ENCODE measurements at regions not wholly inside any gene's neighbourhood (a gene's known extent, or its start where the extent isn't known, plus 50 kb on each side); places are given as distances from the start of the nearest gene placed in this dataset.

- H3K27ac Mint-ChIP-seq, result no peak overlapping the region
- H3K27me3 Mint-ChIP-seq, result peaks cover 20% of the 10 kb centered on the region
- H3K4me1 Mint-ChIP-seq, result peaks cover 0 to 4% (median 0%) of the 10 kb centered on the region in 3 donors
- no peak overlapping the region for H3K4me3 Mint-ChIP-seq
- no peaks in the 10 kb centered on the region for H3K36me3 Mint-ChIP-seq
- H3K9me3 Mint-ChIP-seq, result no peaks in the 10 kb centered on the region
Measured at GRCh38 chr21:35411434-35411833, 362.3 kb upstream of the RUNX1 start.

- Mint-ChIP-seq H3K4me3 (no peak overlapping the region), H3K27ac (no peak overlapping the region), H3K36me3 (no peaks in the 10 kb centered on the region), H3K9me3 (no peaks in the 10 kb centered on the region), H3K4me1 (peaks cover 0 to 4% (median 0%) of the 10 kb centered on the region in 3 donors), H3K27me3 (peaks cover 24% of the 10 kb centered on the region)
Measured at GRCh38 chr21:35410656-35411055, 361.6 kb upstream of the RUNX1 start.

DNA sequence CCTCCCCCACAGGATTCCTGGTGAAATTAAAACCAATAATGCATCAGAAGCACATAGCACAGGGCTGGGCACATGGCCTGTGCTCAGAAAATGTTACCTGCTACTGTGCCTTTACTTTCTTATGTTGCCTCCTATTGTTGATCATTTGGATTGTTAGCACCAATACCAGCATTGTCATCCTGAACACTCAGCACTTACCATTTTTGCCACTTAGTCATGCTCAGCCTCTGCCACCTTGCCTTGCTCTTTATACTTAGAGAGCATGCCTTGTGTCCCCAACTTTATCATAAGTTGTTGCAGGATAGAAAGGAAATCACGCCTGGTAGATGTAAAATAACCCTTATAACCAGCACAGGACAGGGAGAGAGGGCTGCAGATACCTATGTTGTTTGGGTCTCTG is 361.0 kb upstream of the RUNX1 start:
- H3K27me3 Mint-ChIP-seq, result peaks cover 24% of the 10 kb centered on the region
- no peaks in the 10 kb centered on the region for H3K9me3 Mint-ChIP-seq
- H3K27ac Mint-ChIP-seq, result no peak overlapping the region
- H3K4me1 Mint-ChIP-seq, result peaks cover 0 to 4% (median 0%) of the 10 kb centered on the region in 3 donors
- no peaks in the 10 kb centered on the region for H3K36me3 Mint-ChIP-seq
- H3K4me3 Mint-ChIP-seq, result no peak overlapping the region

- Mint-ChIP-seq H3K4me1 (peaks cover 0 to 4% (median 0%) of the 10 kb centered on the region in 3 donors), H3K4me3 (peak overlapping the region in 2 of 4 donors; percentile 27 to 28), H3K27me3 (peaks cover 20% of the 10 kb centered on the region), H3K36me3 (peaks cover 1% of the 10 kb centered on the region), H3K27ac (no peak overlapping the region), H3K9me3 (no peaks in the 10 kb centered on the region)
Measured at GRCh38 chr21:35408401-35408800, 359.3 kb upstream of the RUNX1 start.

DNA sequence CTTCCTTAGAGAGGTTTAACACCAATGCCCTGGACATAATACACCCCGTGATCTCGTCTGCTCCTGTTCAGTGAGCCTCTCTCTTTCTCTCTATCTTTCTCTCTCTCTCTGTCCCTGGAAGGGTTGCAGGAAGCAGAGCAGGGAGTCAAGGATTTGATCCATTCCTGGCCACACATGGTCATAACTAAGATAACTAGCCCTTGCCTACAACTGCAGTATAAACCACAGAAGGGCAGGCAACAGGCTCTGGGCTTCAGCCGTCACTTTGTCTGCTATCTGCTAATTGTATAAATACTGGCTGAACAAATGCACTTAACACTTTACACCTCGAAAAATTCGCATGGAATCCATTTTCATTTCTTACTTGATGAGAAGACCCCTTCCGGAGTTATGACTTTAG is 357.5 kb upstream of the RUNX1 start:
- Mint-ChIP-seq H3K27me3 (peaks cover 15% of the 10 kb centered on the region), H3K9me3 (no peaks in the 10 kb centered on the region), H3K4me1 (peaks cover 0 to 4% (median 0%) of the 10 kb centered on the region in 3 donors), H3K27ac (no peak overlapping the region), H3K4me3 (no peak overlapping the region), H3K36me3 (peaks cover 1% of the 10 kb centered on the region)

- Mint-ChIP-seq H3K4me1 (peaks cover 0 to 4% (median 0%) of the 10 kb centered on the region in 3 donors), H3K36me3 (peaks cover 1% of the 10 kb centered on the region), H3K27me3 (peaks cover 13% of the 10 kb centered on the region), H3K4me3 (no peak overlapping the region), H3K27ac (no peak overlapping the region), H3K9me3 (no peaks in the 10 kb centered on the region)
Measured at GRCh38 chr21:35405981-35406380, 356.9 kb upstream of the RUNX1 start.

DNA sequence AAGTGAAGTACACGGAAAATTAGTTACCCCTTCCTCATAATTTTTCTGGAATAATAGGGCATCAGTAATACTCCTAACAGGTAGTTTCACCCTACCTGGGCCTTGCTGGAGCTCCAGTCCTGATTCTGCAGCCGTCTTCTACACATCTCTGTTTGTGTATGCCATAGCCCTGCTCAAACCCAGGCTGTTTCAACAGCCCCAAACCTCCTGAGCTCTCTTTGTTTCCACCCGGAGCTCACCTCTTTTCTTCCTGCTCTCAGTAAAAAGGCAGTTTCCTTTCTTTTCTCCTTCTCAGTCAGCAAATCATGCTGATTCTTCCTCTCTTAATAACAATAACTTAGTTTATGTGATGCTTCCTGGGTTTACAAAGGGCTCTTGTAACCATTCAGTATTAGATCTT is 355.1 kb upstream of the RUNX1 start:
- no peak overlapping the region for H3K4me3 Mint-ChIP-seq
- peaks cover 1% of the 10 kb centered on the region for H3K36me3 Mint-ChIP-seq
- peak overlapping the region in 1 of 3 donors; percentile 71 for H3K27ac Mint-ChIP-seq
- H3K9me3 Mint-ChIP-seq, result no peaks in the 10 kb centered on the region
- peaks cover 6 to 7% (median 6%) of the 10 kb centered on the region in 3 donors for H3K4me1 Mint-ChIP-seq
- H3K27me3 Mint-ChIP-seq, result peaks cover 13% of the 10 kb centered on the region

GRCh38 chr21:35402061-35402460 is 353.0 kb upstream of the RUNX1 start:
- Mint-ChIP-seq H3K4me1 (peaks cover 6 to 10% (median 7%) of the 10 kb centered on the region in 3 donors), H3K36me3 (peaks cover 1% of the 10 kb centered on the region), H3K27ac (no peak overlapping the region), H3K4me3 (no peak overlapping the region), H3K9me3 (no peaks in the 10 kb centered on the region), H3K27me3 (peaks cover 11% of the 10 kb centered on the region)

GRCh38 chr21:35401476-35401875 is 352.4 kb upstream of the RUNX1 start:
- Mint-ChIP-seq H3K27me3 (peaks cover 10% of the 10 kb centered on the region), H3K36me3 (peaks cover 1% of the 10 kb centered on the region), H3K9me3 (no peaks in the 10 kb centered on the region), H3K4me1 (peaks cover 6 to 10% (median 7%) of the 10 kb centered on the region in 3 donors), H3K27ac (no peak overlapping the region), H3K4me3 (no peak overlapping the region)

GRCh38 chr21:35400233-35400939 is 351.3 kb upstream of the RUNX1 start:
- Mint-ChIP-seq H3K4me1 (peaks cover 6 to 10% (median 7%) of the 10 kb centered on the region in 3 donors), H3K4me3 (peak overlapping the region in 2 of 4 donors; percentile 14 to 46), H3K36me3 (peaks cover 1% of the 10 kb centered on the region), H3K27ac (no peak overlapping the region), H3K27me3 (peaks cover 4% of the 10 kb centered on the region), H3K9me3 (no peaks in the 10 kb centered on the region)

DNA sequence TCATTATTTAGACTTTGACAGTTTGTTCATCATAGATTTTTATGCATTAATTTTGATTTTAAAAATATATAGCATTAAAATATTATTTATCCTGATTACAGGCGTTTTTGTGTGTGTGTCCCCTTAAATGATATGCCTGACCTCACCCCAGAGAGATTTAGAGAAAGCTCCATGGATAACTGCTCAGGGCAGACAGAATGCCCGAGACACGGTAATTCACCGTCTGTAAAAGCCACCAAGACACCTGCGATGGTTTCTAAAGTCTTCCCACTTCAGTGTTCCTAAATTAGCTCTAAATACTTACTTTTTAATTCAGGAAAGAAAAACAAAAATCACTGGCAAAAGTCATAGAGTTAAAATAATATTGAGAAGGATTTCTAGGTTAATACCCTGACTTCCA is 350.6 kb upstream of the RUNX1 start:
- Mint-ChIP-seq H3K9me3 (no peaks in the 10 kb centered on the region), H3K27ac (no peak overlapping the region), H3K36me3 (peaks cover 1% of the 10 kb centered on the region), H3K4me3 (no peak overlapping the region), H3K4me1 (peaks cover 6 to 10% (median 7%) of the 10 kb centered on the region in 3 donors), H3K27me3 (no peaks in the 10 kb centered on the region)

DNA sequence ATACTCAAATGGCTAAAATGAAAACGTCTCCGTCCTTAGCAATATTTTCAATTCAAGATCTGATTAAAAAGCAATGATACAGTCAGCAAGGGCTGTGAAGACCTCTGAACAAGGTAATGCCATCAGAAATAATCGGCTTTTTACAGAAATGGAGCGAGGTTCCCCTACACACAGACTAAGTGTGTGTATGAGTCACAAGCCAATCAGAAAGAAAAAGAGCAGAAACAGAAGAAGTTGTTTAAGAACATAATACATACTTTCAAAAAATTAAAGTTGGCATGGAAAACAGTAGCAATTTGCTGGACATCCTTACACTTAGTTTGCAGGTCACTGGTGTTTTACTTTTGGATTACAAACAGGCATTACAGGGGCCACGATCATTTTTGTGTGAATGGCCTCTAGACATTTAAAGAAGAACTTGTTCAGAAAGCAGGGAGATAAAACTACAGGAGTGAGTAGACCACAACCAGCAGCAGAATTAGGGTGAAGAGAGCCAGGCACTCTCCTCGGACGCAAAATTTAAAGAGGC is 350.0 kb upstream of the RUNX1 start:
- peaks cover 6 to 10% (median 7%) of the 10 kb centered on the region in 3 donors for H3K4me1 Mint-ChIP-seq
- no peak overlapping the region for H3K4me3 Mint-ChIP-seq
- H3K27me3 Mint-ChIP-seq, result no peaks in the 10 kb centered on the region
- peaks cover 1% of the 10 kb centered on the region for H3K36me3 Mint-ChIP-seq
- no peak overlapping the region for H3K27ac Mint-ChIP-seq
- no peaks in the 10 kb centered on the region for H3K9me3 Mint-ChIP-seq

DNA sequence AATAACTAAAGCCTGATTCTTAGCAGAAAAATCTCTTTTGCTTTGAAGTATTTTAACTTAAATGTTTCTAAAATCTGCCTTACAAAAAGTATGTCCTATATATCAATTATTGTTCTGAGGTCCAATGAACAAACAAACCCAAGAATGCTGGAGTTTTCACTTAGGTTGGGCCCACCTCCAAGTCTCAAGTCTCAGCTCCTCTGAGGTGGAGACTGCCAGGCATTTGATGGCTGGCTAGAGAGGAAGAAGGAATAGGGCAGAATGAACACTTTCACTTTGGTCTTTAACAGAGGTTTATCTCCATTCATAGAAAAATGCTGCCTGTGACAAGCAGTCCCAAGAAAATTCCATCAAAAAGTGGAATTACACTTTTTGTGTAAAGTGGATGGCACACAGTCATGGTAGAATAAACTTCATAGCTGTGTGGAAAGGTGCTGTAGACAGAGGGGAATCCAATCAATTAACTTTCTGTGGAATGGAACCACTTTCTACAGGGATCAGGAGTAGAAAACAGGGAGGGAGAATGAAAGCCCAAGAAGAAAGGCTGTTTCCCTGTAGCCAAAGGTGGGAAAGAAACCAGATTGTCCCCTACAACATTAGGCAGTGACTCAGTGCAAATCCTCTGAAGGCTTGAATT is 349.4 kb upstream of the RUNX1 start:
- no peaks in the 10 kb centered on the region for H3K9me3 Mint-ChIP-seq
- no peaks in the 10 kb centered on the region for H3K36me3 Mint-ChIP-seq
- no peak overlapping the region for H3K4me3 Mint-ChIP-seq
- no peaks in the 10 kb centered on the region for H3K27me3 Mint-ChIP-seq
- no peak overlapping the region for H3K27ac Mint-ChIP-seq
- peaks cover 6 to 10% (median 7%) of the 10 kb centered on the region in 3 donors for H3K4me1 Mint-ChIP-seq

- Mint-ChIP-seq H3K36me3 (no peaks in the 10 kb centered on the region), H3K4me1 (peaks cover 6 to 10% (median 7%) of the 10 kb centered on the region in 3 donors), H3K4me3 (no peak overlapping the region), H3K27me3 (no peaks in the 10 kb centered on the region), H3K9me3 (no peaks in the 10 kb centered on the region), H3K27ac (no peak overlapping the region)
Measured at GRCh38 chr21:35397781-35398180, 348.7 kb upstream of the RUNX1 start.

- Mint-ChIP-seq H3K9me3 (no peaks in the 10 kb centered on the region), H3K4me3 (no peak overlapping the region), H3K4me1 (peaks cover 6 to 10% (median 7%) of the 10 kb centered on the region in 3 donors), H3K27me3 (no peaks in the 10 kb centered on the region), H3K27ac (no peak overlapping the region), H3K36me3 (no peaks in the 10 kb centered on the region)
Measured at GRCh38 chr21:35396655-35397054, 347.6 kb upstream of the RUNX1 start.

Data from IgD-negative memory B cell (primary cell).